GM23248 (cell line): ENCODE measurements at regions not wholly inside any gene's neighbourhood (a gene's known extent, or its start where the extent isn't known, plus 50 kb on each side); places are given as distances from the start of the nearest gene placed in this dataset.

Source experiments
- DNase-seq: peaks from one replicate; pipeline ENCODE4 v3.0.0-alpha.2; 2015
- H2AFZ ChIP-seq: fragments of 200-600 bp; sonication (generic); 2 replicates; pipeline ENCODE4 v1.6.1; 2016; ENCODE audit warnings: antibody characterized with exemption
- H3F3A ChIP-seq: fragments of 200-600 bp; sonication (generic); 2 replicates; pipeline ENCODE4 v1.6.1; 2016; ENCODE audit warnings: mild to moderate bottlenecking, antibody characterized with exemption, mixed run types; ENCODE audit not compliant: insufficient read depth
- H3K27ac ChIP-seq: fragments of 200-600 bp; sonication (generic); 2 replicates; pipeline ENCODE4 v1.5.1; 2016; ENCODE audit warnings: mild to moderate bottlenecking
- H3K27me3 ChIP-seq: fragments of 200-600 bp; sonication (generic); replicated peaks from 2 replicates; pipeline ENCODE4 v1.6.1; 2016; ENCODE audit warnings: mild to moderate bottlenecking; ENCODE audit not compliant: insufficient read depth
- H3K36me3 ChIP-seq: fragments of 200-600 bp; sonication (generic); 2 replicates; pipeline ENCODE4 v1.6.1; 2016; ENCODE audit warnings: low read depth, mild to moderate bottlenecking
- H3K4me1 ChIP-seq: fragments of 200-600 bp; sonication (generic); 2 replicates; pipeline ENCODE4 v1.6.1; 2016; ENCODE audit warnings: mild to moderate bottlenecking; ENCODE audit not compliant: insufficient read depth
- H3K4me2 ChIP-seq: fragments of 200-600 bp; sonication (generic); one replicate; pipeline ENCODE4 v1.6.1; 2016; ENCODE audit warnings: mild to moderate bottlenecking; ENCODE audit not compliant: unreplicated experiment
- H3K4me3 ChIP-seq: fragments of 200-600 bp; sonication (generic); 2 replicates; pipeline ENCODE4 v1.5.1; 2016; ENCODE audit warnings: mild to moderate bottlenecking
- H3K79me2 ChIP-seq: fragments of 200-600 bp; sonication (generic); 2 replicates; pipeline ENCODE4 v1.6.1; 2016; ENCODE audit warnings: mild to moderate bottlenecking; ENCODE audit not compliant: insufficient read depth
- H3K9ac ChIP-seq: fragments of 200-600 bp; sonication (generic); 2 replicates; pipeline ENCODE4 v1.6.1; 2016; ENCODE audit warnings: mild to moderate bottlenecking
- H3K9me2 ChIP-seq: fragments of 200-600 bp; sonication (generic); 2 replicates; pipeline ENCODE4 v1.6.1; 2016; ENCODE audit warnings: mixed run types, mild to moderate bottlenecking, moderate library complexity; ENCODE audit not compliant: insufficient read depth
- H3K9me3 ChIP-seq: fragments of 200-600 bp; sonication (generic); one replicate; pipeline ENCODE4 v1.6.1; 2017; ENCODE audit warnings: low read depth
- H4K20me1 ChIP-seq: fragments of 200-600 bp; sonication (generic); 2 replicates; pipeline ENCODE4 v1.6.0; 2016; ENCODE audit not compliant: insufficient read depth
- EZH2 ChIP-seq: fragments of 200-600 bp; sonication (generic); IDR thresholded peaks from 2 replicates; pipeline ENCODE4 v1.6.1; 2018; ENCODE audit warnings: antibody characterized with exemption, mild to moderate bottlenecking; ENCODE audit not compliant: insufficient read depth, poor library complexity, severe bottlenecking
- EZH2phosphoT487 ChIP-seq: fragments of 200-600 bp; sonication (generic); IDR thresholded peaks from 2 replicates; pipeline ENCODE4 v1.6.1; 2018; ENCODE audit warnings: antibody characterized with exemption, moderate library complexity, mild to moderate bottlenecking, low read depth; ENCODE audit not compliant: insufficient read depth
- WGBS, 2 experiments: methylation state at CpG; one replicate each; pipeline ENCODE4 v1.1.6; 2015 to 2017; ENCODE audit warnings: low lambda C conversion rate in 2 of 2, low coverage in 1 of 2; ENCODE audit errors: missing lambda C conversion rate in 2 of 2; 5-methylcytosine and 5-hydroxymethylcytosine counted together
- in situ Hi-C: fragments of 300-500 bp; cut with MboI; formaldehyde crosslinking; loops from 2 replicates; pipeline ENCODE4 v1.15.0; 2020

DNA sequence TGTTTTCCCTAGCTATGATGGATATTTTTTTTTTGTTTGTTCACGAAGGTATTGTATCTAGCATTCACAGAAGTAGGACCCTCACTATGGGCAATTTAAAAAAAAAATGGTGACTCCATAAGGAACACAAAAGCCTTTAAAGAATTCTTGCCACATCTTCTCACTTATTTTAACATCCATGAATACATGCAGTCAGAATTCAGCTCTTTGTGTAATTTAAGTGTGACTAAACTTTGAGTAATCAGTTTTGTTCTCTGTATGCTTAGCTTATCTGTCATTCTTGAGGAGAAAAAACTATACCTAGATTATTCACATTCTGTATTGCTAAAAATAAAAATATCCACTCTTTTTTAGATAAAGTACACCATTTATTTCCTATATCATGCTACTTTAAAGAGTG, 313.2 kb upstream of the KCND2 start:
- Histone ChIP-seq H3K36me3 (no peaks in the 10 kb centered on the region), H3K9me3 (no peaks in the 10 kb centered on the region), H3K79me2 (no peaks in the 10 kb centered on the region), H3K27ac (peak overlapping the region; percentile 34), H3F3A (peaks cover 18% of the 10 kb centered on the region), H3K9me2 (no peaks in the 10 kb centered on the region; the same call in 1 of the 2 replicates), H3K9ac (no peak overlapping the region), H3K4me2 (peak overlapping the region; percentile 8), H2AFZ (no peak overlapping the region), H4K20me1 (no peaks in the 10 kb centered on the region), H3K4me1 (peaks cover 36% of the 10 kb centered on the region), H3K4me3 (no peak overlapping the region), H3K27me3 (no peaks in the 10 kb centered on the region)
- WGBS, 2 experiments = 19 to 43% methylated on average over 1 of the region's 1 CpG
- TF ChIP-seq EZH2phosphoT487 (no peak), EZH2 (no peak)
- DNase-seq = peak; percentile 71
- in situ Hi-C loops = no loop called here

DNA sequence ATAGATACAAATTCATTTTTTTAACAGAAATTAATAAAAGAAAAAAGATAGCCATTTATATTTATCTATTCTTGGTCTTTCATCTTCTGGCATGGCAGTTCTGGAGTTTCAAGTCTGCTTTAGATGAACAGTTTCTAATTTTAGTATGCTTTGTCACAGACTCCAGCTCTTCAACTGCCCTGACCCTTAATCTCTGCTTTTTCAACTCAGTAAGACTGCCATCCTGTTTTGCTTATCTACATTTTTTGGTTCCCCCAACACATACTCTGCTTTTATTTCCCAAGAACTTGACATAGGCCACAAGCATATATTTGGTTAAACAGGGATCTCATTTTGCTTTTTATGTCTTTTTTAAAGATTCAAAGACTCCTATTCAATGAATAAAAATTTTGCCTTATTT, 309.3 kb upstream of the KCND2 start:
- H3K9me3 ChIP-seq = no peaks in the 10 kb centered on the region
- H3F3A ChIP-seq = peaks cover 25% of the 10 kb centered on the region
- no peak overlapping the region for H2AFZ ChIP-seq
- no peaks in the 10 kb centered on the region for H3K27me3 ChIP-seq
- H3K27ac ChIP-seq = no peak overlapping the region
- H3K36me3 ChIP-seq = no peaks in the 10 kb centered on the region
- H3K4me2 ChIP-seq = no peak overlapping the region
- no peaks in the 10 kb centered on the region for H4K20me1 ChIP-seq
- in situ Hi-C loops = no loop called here
- peaks cover 44% of the 10 kb centered on the region for H3K4me1 ChIP-seq
- no peaks in the 10 kb centered on the region for H3K79me2 ChIP-seq
- DNase-seq = no peak
- no peak overlapping the region for H3K4me3 ChIP-seq
- H3K9ac ChIP-seq = no peak overlapping the region
- TF ChIP-seq EZH2phosphoT487 (no peak), EZH2 (no peak)
- no peaks in the 10 kb centered on the region; the same call in 1 of the 2 replicates for H3K9me2 ChIP-seq

DNA sequence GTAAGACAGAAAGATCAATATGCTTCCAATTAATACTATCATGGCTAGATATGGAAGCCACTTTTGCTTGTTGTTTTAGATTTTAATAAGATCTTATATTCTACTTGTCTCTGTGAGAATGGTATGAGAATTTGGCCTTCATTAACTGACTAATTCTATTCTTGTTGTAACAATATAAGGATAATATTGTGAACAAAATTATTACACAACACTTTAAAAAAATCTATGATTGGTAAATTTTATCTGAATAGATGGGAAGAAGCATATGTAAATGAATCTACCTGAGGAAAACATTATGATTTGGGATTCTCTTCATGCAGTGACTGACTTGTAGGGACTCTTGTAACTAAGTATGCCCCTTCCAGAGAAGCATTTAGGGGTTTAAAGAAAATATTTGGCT, 308.9 kb upstream of the KCND2 start:
- no peak for TF ChIP-seq EZH2
- no peak for TF ChIP-seq EZH2phosphoT487
- H3K79me2 ChIP-seq = no peaks in the 10 kb centered on the region
- peaks cover 44% of the 10 kb centered on the region for H3K4me1 ChIP-seq
- in situ Hi-C loops = no loop called here
- H3K9me3 ChIP-seq = no peaks in the 10 kb centered on the region
- no peak overlapping the region for H3K27ac ChIP-seq
- H3K4me3 ChIP-seq = no peak overlapping the region
- H3K4me2 ChIP-seq = no peak overlapping the region
- no peaks in the 10 kb centered on the region for H3K27me3 ChIP-seq
- no peaks in the 10 kb centered on the region for H3K36me3 ChIP-seq
- H3F3A ChIP-seq = peaks cover 25% of the 10 kb centered on the region
- H3K9ac ChIP-seq = no peak overlapping the region
- no peaks in the 10 kb centered on the region; the same call in 1 of the 2 replicates for H3K9me2 ChIP-seq
- no peaks in the 10 kb centered on the region for H4K20me1 ChIP-seq
- peak; percentile 1 for DNase-seq
- H2AFZ ChIP-seq = peak overlapping the region; percentile 32; the same call in 1 of the 2 replicates

DNA sequence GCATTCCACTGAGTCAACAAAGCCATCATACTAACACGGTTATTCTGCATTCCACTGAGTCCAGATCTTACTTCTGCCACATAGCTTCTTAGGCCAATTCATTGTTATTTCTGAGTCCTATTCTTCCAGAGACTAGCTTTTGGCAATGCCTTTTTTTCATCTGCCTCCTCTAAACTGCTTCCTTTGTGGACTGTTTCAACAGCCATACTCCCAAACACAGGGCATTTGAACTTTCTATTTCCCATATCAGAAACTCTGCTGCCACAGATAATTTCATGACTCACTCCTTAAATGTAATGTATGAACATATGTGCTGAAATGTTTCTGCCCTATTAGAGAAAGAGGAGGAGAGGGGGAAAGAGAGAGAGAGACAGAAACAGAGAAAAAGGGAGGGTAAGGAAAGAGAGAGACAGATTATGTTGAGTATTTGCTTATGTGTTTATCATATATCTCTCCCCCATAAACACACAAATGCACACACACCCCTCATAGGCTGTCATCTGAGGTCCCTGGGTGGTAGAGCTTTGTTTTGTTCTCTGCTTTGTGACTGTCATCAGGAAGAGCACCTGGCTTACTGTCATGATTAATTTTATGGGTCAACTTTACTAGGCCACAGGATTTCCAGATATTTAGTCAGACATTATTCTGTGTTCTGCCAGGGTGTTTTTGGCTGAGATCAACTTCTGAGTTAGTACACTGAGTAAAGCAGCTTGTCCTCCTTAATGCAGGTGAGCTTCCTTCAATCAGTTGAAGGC, 308.0 kb upstream of the KCND2 start:
- no peaks in the 10 kb centered on the region; the same call in 1 of the 2 replicates for H3K9me2 ChIP-seq
- 0 to 10% methylated on average over 1 of the region's 1 CpG for WGBS, 2 experiments
- no peak overlapping the region for H3K4me3 ChIP-seq
- peaks cover 24% of the 10 kb centered on the region for H3F3A ChIP-seq
- H3K4me1 ChIP-seq = peaks cover 38% of the 10 kb centered on the region
- TF ChIP-seq EZH2 (no peak), EZH2phosphoT487 (no peak)
- no peaks in the 10 kb centered on the region for H3K36me3 ChIP-seq
- no peaks in the 10 kb centered on the region for H3K9me3 ChIP-seq
- peak overlapping the region; percentile 32; the same call in 1 of the 2 replicates for H2AFZ ChIP-seq
- peak; percentile 14 for DNase-seq
- in situ Hi-C loops = no loop called here
- H3K9ac ChIP-seq = no peak overlapping the region
- no peaks in the 10 kb centered on the region for H3K27me3 ChIP-seq
- 0 out of 2 replicates have a peak overlapping the region, but pooled peaks have one; percentile 14 for H3K27ac ChIP-seq
- no peaks in the 10 kb centered on the region for H3K79me2 ChIP-seq
- H3K4me2 ChIP-seq = no peak overlapping the region
- no peaks in the 10 kb centered on the region for H4K20me1 ChIP-seq
